WTC11 (cell line): ENCODE measurements at regions not wholly inside any gene's neighbourhood (a gene's known extent, or its start where the extent isn't known, plus 50 kb on each side); places are given as distances from the start of the nearest gene placed in this dataset.

Experiments used
- ATAC-seq: fragments of 200-7000 bp; cut with Tn5 transposase; 2 replicates; pipeline ENCODE4 v1.10.0; 2021; ENCODE audit warnings: mild to moderate bottlenecking, moderate library complexity
- CTCF ChIA-PET: fragments of 300-600 bp; sonication (Branson Sonifier 250); formaldehyde crosslinking; loops from one replicate; lab custom pipeline; 2021; ENCODE audit warnings: antibody characterized with exemption; lab: Charles Lee
- POLR2A ChIA-PET: fragments of 350-600 bp; sonication (Branson Sonifier 250); formaldehyde crosslinking; loops from one replicate; lab custom pipeline; 2021; ENCODE audit warnings: antibody characterized with exemption; lab: Charles Lee
- DNase-seq: peaks from one replicate; pipeline ENCODE4 v3.0.0; 2021; ENCODE audit warnings: low spot score
- H3K27ac Mint-ChIP-seq: 2 replicates; pipeline ENCODE4 v1.8.0; 2021; ENCODE audit warnings: mixed read lengths
- H3K27me3 Mint-ChIP-seq: 2 replicates; pipeline ENCODE4 v1.8.0; 2021; ENCODE audit warnings: low read depth, mild to moderate bottlenecking, moderate library complexity, mixed read lengths
- H3K36me3 Mint-ChIP-seq: 2 replicates; pipeline ENCODE4 v1.8.0; 2021; ENCODE audit warnings: mixed read lengths
- H3K4me1 Mint-ChIP-seq: 2 replicates; pipeline ENCODE4 v1.8.0; 2022; ENCODE audit warnings: mixed read lengths
- H3K4me3 Mint-ChIP-seq: 2 replicates; pipeline ENCODE4 v1.8.0; 2021; ENCODE audit warnings: mild to moderate bottlenecking, moderate library complexity, mixed read lengths
- H3K9me3 Mint-ChIP-seq: 2 replicates; pipeline ENCODE4 v1.8.0; 2021; ENCODE audit warnings: mixed read lengths
- ARID4B ChIP-seq: sonication (generic); formaldehyde crosslinking; IDR thresholded peaks from 2 replicates; pipeline ENCODE4 v1.8.0; 2023; ENCODE audit warnings: missing genetic modification reagents, mild to moderate bottlenecking, borderline replicate concordance
- CREB1 ChIP-seq: sonication (generic); formaldehyde crosslinking; IDR thresholded peaks from 2 replicates; pipeline ENCODE4 v1.8.0; 2023; ENCODE audit warnings: mild to moderate bottlenecking, missing genetic modification reagents
- ELF4 ChIP-seq: sonication (generic); formaldehyde crosslinking; IDR thresholded peaks from 2 replicates; pipeline ENCODE4 v1.8.1; 2022; ENCODE audit warnings: low read depth, mild to moderate bottlenecking, moderate library complexity, missing genetic modification reagents
- ESRRA ChIP-seq: sonication (generic); formaldehyde crosslinking; IDR thresholded peaks from 2 replicates; pipeline ENCODE4 v1.8.1; 2022; ENCODE audit warnings: mild to moderate bottlenecking, missing genetic modification reagents, borderline replicate concordance
- FOXJ3 ChIP-seq: sonication (generic); formaldehyde crosslinking; IDR thresholded peaks from 2 replicates; pipeline ENCODE4 v1.9.0; 2021; ENCODE audit warnings: missing genetic modification reagents, mild to moderate bottlenecking, borderline replicate concordance
- FOXP1 ChIP-seq: sonication (generic); formaldehyde crosslinking; IDR thresholded peaks from 2 replicates; pipeline ENCODE4 v1.8.0; 2022; ENCODE audit warnings: missing genetic modification reagents, mild to moderate bottlenecking, moderate library complexity, borderline replicate concordance
- NFATC4 ChIP-seq: fragments of 250-450 bp; sonication (Bioruptor Pico); IDR thresholded peaks from 2 replicates; pipeline ENCODE4 v1.9.0; 2021; ENCODE audit warnings: mild to moderate bottlenecking
- SP1 ChIP-seq: sonication (generic); formaldehyde crosslinking; conservative IDR thresholded peaks from 2 replicates; pipeline ENCODE4 v1.8.1; 2022; ENCODE audit warnings: missing genetic modification reagents
- ZNF416 ChIP-seq: fragments of 250-450 bp; sonication (Bioruptor Pico); IDR thresholded peaks from 2 replicates; pipeline ENCODE4 v1.9.0; 2021; ENCODE audit warnings: mild to moderate bottlenecking, inconsistent platforms
- TF ChIP-seq, protein P1 (sequence below): fragments of 250-450 bp; sonication (Bioruptor Pico); IDR thresholded peaks from 2 replicates; pipeline ENCODE4 v1.8.0; 2021; ENCODE audit warnings: mild to moderate bottlenecking
- TF ChIP-seq, protein P2 (sequence below): fragments of 250-450 bp; sonication (Bioruptor Pico); IDR thresholded peaks from 2 replicates; pipeline ENCODE4 v1.9.0; 2021; ENCODE audit warnings: mild to moderate bottlenecking
- TF ChIP-seq, protein P3 (sequence below): sonication (generic); formaldehyde crosslinking; IDR thresholded peaks from 2 replicates; pipeline ENCODE4 v1.8.1; 2022; ENCODE audit warnings: mild to moderate bottlenecking, missing genetic modification reagents, moderate library complexity, borderline replicate concordance
- TF ChIP-seq, protein P4 (sequence below): fragments of 250-450 bp; sonication (Bioruptor Pico); IDR thresholded peaks from 2 replicates; pipeline ENCODE4 v1.9.0; 2021; ENCODE audit warnings: mild to moderate bottlenecking, borderline replicate concordance
- TF ChIP-seq, protein P5 (sequence below): sonication (generic); formaldehyde crosslinking; IDR thresholded peaks from 2 replicates; pipeline ENCODE4 v1.8.1; 2023; ENCODE audit warnings: mild to moderate bottlenecking, missing genetic modification reagents

GRCh38 chr18:13993730-13994129, 78.4 kb upstream of the MC2R start (continued):
- TF ChIP-seq, protein P1, sequence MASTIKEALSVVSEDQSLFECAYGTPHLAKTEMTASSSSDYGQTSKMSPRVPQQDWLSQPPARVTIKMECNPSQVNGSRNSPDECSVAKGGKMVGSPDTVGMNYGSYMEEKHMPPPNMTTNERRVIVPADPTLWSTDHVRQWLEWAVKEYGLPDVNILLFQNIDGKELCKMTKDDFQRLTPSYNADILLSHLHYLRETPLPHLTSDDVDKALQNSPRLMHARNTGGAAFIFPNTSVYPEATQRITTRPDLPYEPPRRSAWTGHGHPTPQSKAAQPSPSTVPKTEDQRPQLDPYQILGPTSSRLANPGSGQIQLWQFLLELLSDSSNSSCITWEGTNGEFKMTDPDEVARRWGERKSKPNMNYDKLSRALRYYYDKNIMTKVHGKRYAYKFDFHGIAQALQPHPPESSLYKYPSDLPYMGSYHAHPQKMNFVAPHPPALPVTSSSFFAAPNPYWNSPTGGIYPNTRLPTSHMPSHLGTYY: no peak

- POLR2A ChIA-PET: no interaction called here
- no peak for DNase-seq
- TF ChIP-seq ZNF416 (no peak), ELF4 (no peak), CREB1 (no peak), ESRRA (no peak), NFATC4 (no peak), ARID4B (no peak), FOXJ3 (CRISPR knock-in tag) (no peak), SP1 (CRISPR knock-in tag) (no peak), FOXP1 (no peak)
- TF ChIP-seq, protein P2, sequence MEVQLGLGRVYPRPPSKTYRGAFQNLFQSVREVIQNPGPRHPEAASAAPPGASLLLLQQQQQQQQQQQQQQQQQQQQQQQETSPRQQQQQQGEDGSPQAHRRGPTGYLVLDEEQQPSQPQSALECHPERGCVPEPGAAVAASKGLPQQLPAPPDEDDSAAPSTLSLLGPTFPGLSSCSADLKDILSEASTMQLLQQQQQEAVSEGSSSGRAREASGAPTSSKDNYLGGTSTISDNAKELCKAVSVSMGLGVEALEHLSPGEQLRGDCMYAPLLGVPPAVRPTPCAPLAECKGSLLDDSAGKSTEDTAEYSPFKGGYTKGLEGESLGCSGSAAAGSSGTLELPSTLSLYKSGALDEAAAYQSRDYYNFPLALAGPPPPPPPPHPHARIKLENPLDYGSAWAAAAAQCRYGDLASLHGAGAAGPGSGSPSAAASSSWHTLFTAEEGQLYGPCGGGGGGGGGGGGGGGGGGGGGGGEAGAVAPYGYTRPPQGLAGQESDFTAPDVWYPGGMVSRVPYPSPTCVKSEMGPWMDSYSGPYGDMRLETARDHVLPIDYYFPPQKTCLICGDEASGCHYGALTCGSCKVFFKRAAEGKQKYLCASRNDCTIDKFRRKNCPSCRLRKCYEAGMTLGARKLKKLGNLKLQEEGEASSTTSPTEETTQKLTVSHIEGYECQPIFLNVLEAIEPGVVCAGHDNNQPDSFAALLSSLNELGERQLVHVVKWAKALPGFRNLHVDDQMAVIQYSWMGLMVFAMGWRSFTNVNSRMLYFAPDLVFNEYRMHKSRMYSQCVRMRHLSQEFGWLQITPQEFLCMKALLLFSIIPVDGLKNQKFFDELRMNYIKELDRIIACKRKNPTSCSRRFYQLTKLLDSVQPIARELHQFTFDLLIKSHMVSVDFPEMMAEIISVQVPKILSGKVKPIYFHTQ (CRISPR knock-in tag): no peak
- TF ChIP-seq, protein P3, sequence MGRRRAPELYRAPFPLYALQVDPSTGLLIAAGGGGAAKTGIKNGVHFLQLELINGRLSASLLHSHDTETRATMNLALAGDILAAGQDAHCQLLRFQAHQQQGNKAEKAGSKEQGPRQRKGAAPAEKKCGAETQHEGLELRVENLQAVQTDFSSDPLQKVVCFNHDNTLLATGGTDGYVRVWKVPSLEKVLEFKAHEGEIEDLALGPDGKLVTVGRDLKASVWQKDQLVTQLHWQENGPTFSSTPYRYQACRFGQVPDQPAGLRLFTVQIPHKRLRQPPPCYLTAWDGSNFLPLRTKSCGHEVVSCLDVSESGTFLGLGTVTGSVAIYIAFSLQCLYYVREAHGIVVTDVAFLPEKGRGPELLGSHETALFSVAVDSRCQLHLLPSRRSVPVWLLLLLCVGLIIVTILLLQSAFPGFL (CRISPR knock-in tag): no peak
- TF ChIP-seq, protein P4, sequence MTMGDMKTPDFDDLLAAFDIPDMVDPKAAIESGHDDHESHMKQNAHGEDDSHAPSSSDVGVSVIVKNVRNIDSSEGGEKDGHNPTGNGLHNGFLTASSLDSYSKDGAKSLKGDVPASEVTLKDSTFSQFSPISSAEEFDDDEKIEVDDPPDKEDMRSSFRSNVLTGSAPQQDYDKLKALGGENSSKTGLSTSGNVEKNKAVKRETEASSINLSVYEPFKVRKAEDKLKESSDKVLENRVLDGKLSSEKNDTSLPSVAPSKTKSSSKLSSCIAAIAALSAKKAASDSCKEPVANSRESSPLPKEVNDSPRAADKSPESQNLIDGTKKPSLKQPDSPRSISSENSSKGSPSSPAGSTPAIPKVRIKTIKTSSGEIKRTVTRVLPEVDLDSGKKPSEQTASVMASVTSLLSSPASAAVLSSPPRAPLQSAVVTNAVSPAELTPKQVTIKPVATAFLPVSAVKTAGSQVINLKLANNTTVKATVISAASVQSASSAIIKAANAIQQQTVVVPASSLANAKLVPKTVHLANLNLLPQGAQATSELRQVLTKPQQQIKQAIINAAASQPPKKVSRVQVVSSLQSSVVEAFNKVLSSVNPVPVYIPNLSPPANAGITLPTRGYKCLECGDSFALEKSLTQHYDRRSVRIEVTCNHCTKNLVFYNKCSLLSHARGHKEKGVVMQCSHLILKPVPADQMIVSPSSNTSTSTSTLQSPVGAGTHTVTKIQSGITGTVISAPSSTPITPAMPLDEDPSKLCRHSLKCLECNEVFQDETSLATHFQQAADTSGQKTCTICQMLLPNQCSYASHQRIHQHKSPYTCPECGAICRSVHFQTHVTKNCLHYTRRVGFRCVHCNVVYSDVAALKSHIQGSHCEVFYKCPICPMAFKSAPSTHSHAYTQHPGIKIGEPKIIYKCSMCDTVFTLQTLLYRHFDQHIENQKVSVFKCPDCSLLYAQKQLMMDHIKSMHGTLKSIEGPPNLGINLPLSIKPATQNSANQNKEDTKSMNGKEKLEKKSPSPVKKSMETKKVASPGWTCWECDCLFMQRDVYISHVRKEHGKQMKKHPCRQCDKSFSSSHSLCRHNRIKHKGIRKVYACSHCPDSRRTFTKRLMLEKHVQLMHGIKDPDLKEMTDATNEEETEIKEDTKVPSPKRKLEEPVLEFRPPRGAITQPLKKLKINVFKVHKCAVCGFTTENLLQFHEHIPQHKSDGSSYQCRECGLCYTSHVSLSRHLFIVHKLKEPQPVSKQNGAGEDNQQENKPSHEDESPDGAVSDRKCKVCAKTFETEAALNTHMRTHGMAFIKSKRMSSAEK (CRISPR knock-in tag): no peak
- TF ChIP-seq, protein P5, sequence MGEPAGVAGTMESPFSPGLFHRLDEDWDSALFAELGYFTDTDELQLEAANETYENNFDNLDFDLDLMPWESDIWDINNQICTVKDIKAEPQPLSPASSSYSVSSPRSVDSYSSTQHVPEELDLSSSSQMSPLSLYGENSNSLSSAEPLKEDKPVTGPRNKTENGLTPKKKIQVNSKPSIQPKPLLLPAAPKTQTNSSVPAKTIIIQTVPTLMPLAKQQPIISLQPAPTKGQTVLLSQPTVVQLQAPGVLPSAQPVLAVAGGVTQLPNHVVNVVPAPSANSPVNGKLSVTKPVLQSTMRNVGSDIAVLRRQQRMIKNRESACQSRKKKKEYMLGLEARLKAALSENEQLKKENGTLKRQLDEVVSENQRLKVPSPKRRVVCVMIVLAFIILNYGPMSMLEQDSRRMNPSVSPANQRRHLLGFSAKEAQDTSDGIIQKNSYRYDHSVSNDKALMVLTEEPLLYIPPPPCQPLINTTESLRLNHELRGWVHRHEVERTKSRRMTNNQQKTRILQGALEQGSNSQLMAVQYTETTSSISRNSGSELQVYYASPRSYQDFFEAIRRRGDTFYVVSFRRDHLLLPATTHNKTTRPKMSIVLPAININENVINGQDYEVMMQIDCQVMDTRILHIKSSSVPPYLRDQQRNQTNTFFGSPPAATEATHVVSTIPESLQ (CRISPR knock-in tag): no peak
- no peaks in the 10 kb centered on the region for H3K27me3 Mint-ChIP-seq
- H3K27ac Mint-ChIP-seq: no peak overlapping the region
- ATAC-seq: no peak
- CTCF ChIA-PET: interaction anchor here (1.0 kb wide), 1 partner anchor 10 kb away, joined by 4 read pairs; no protein-coding TSS in a partner anchor
- H3K4me1 Mint-ChIP-seq: peaks cover 18% of the 10 kb centered on the region
- H3K4me3 Mint-ChIP-seq: no peak overlapping the region
- H3K36me3 Mint-ChIP-seq: peaks cover 21% of the 10 kb centered on the region
- peaks cover 19% of the 10 kb centered on the region for H3K9me3 Mint-ChIP-seq
Observed at GRCh38 chr18:13992826-13993540, 77.6 kb upstream of the MC2R start.
